ENCODE measurements at regions not wholly inside any gene's neighbourhood (a gene's known extent, or its start where the extent isn't known, plus 50 kb on each side); places are given as distances from the start of the nearest gene placed in this dataset.
A peak's percentile ranks its signal among the peaks of the same experiment; 100 is the strongest.

- Histone ChIP-seq H3K36me3 (no peaks in the 10 kb centered on the region), H3K27ac (peak overlapping the region in 2 of 4 donors; percentile 41 to 43), H3K4me3 (no peak overlapping the region), H3K9me3 (no peaks in the 10 kb centered on the region), H3K27me3 (peaks cover 18% of the 10 kb centered on the region), H3K4me1 (no peaks in the 10 kb centered on the region)
- TF ChIP-seq POLR2A (IDR thresholded peaks at IDR 0.05) = no peak
- TF ChIP-seq CTCF (IDR thresholded peaks at IDR 0.05) = peak in 1 of 4 experiments; percentile 5
- peak; percentile 85 for ATAC-seq
- 34 to 48% methylated on average over 3 of the region's 4 CpGs for WGBS, 2 donors (ENCODE audit: low coverage in 1 of 2)
Observed at GRCh38 chr14:97390096-97390724, 593.0 kb downstream of the VRK1 start.

GRCh38 chr14:97393244-97393643 is 596.1 kb downstream of the VRK1 start:
- no peaks in the 10 kb centered on the region for H3K9me3 ChIP-seq
- TF ChIP-seq POLR2AphosphoS5 (IDR thresholded peaks at IDR 0.05) = no peak
- H3K4me3 ChIP-seq = no peak overlapping the region
- no peaks in the 10 kb centered on the region for H3K4me1 ChIP-seq
- H3K27me3 ChIP-seq = peaks cover 15% of the 10 kb centered on the region
- no peak for ATAC-seq
- WGBS, 2 donors (ENCODE audit: low coverage in 1 of 2) = 41 to 71% methylated on average over 4 to 6 of the region's 6 CpGs
- no peak overlapping the region for H3K27ac ChIP-seq
- no peaks in the 10 kb centered on the region for H3K36me3 ChIP-seq

- ATAC-seq = no peak
- H3K4me1 ChIP-seq = no peaks in the 10 kb centered on the region
- H3K27ac ChIP-seq = no peak overlapping the region
- 100% methylated on average over 2 of the region's 4 CpGs for WGBS, 2 donors (ENCODE audit: low coverage in 1 of 2)
- TF ChIP-seq CTCF (IDR thresholded peaks at IDR 0.05) = no peak
- no peak for TF ChIP-seq POLR2AphosphoS5 (IDR thresholded peaks at IDR 0.05)
- no peak for TF ChIP-seq POLR2A (IDR thresholded peaks at IDR 0.05)
- TF ChIP-seq EP300 (IDR thresholded peaks at IDR 0.05) = no peak
- H3K9me3 ChIP-seq = peaks cover 0 to under 1% (median 0%) of the 10 kb centered on the region in 3 donors
- peaks cover 17% of the 10 kb centered on the region for H3K27me3 ChIP-seq
- H3K36me3 ChIP-seq = no peaks in the 10 kb centered on the region
- H3K4me3 ChIP-seq = no peak overlapping the region
Observed at GRCh38 chr14:97395068-97395467, 597.9 kb downstream of the VRK1 start.

GRCh38 chr14:97401714-97402113 is 604.5 kb downstream of the VRK1 start:
- Histone ChIP-seq H3K4me1 (no peaks in the 10 kb centered on the region), H3K27ac (no peak overlapping the region), H3K4me3 (no peak overlapping the region), H3K9me3 (peaks cover 0 to 5% (median 0%) of the 10 kb centered on the region in 3 donors), H3K36me3 (no peaks in the 10 kb centered on the region), H3K27me3 (peaks cover 28% of the 10 kb centered on the region)
- ATAC-seq = no peak
- WGBS, 2 donors (ENCODE audit: low coverage in 1 of 2) = 83 to 94% methylated on average over 2 to 6 of the region's 7 CpGs
- TF ChIP-seq POLR2A (IDR thresholded peaks at IDR 0.05) (no peak), CTCF (IDR thresholded peaks at IDR 0.05) (no peak), EP300 (IDR thresholded peaks at IDR 0.05) (no peak), POLR2AphosphoS5 (IDR thresholded peaks at IDR 0.05) (no peak)

GRCh38 chr14:97402279-97402678 is 605.1 kb downstream of the VRK1 start:
- TF ChIP-seq POLR2AphosphoS5 (IDR thresholded peaks at IDR 0.05) = no peak
- TF ChIP-seq CTCF (IDR thresholded peaks at IDR 0.05) = no peak
- TF ChIP-seq POLR2A (IDR thresholded peaks at IDR 0.05) = no peak
- TF ChIP-seq EP300 (IDR thresholded peaks at IDR 0.05) = no peak
- no peak overlapping the region for H3K27ac ChIP-seq
- no peak for ATAC-seq
- H3K36me3 ChIP-seq = no peaks in the 10 kb centered on the region
- peaks cover 31% of the 10 kb centered on the region for H3K27me3 ChIP-seq
- H3K9me3 ChIP-seq = peaks cover 0 to 5% (median 0%) of the 10 kb centered on the region in 3 donors
- no peaks in the 10 kb centered on the region for H3K4me1 ChIP-seq
- 25 to 29% methylated on average over 2 of the region's 2 CpGs for WGBS, 2 donors (ENCODE audit: low coverage in 1 of 2)
- H3K4me3 ChIP-seq = no peak overlapping the region
